ENCODE measurements at regions not wholly inside any gene's neighbourhood (a gene's known extent, or its start where the extent isn't known, plus 50 kb on each side); places are given as distances from the start of the nearest gene placed in this dataset.

GRCh38 chr7:85995101-85995500, 648.6 kb upstream of the GRM3 start:
- no peak for DNase-seq
- H3K27ac ChIP-seq (ENCODE audit: low read length), result no peak overlapping the region
- peaks cover 3% of the 10 kb centered on the region for H3K9me3 ChIP-seq (replicated peaks; ENCODE audit: control insufficient read depth, low read depth, low read length)
- 33% methylated on average over 1 of the region's 3 CpGs for WGBS (ENCODE audit: insufficient coverage)
- H3K36me3 ChIP-seq (ENCODE audit: control insufficient read depth, insufficient read depth, low read length), result no peaks in the 10 kb centered on the region
- H3K4me3 ChIP-seq (ENCODE audit: low read length), result no peak overlapping the region
- H3K4me1 ChIP-seq (ENCODE audit: control insufficient read depth, insufficient read depth, low read length), result no peaks in the 10 kb centered on the region
- H3K27me3 ChIP-seq (ENCODE audit: control insufficient read depth, insufficient read depth, low read length), result no peaks in the 10 kb centered on the region

GRCh38 chr7:85980740-85981139, 663.0 kb upstream of the GRM3 start:
- DNase-seq, result no peak
- Histone ChIP-seq H3K4me1 (ENCODE audit: control insufficient read depth, insufficient read depth, low read length) (no peaks in the 10 kb centered on the region), H3K9me3 (replicated peaks; ENCODE audit: control insufficient read depth, low read depth, low read length) (no peaks in the 10 kb centered on the region), H3K27ac (ENCODE audit: low read length) (no peak overlapping the region), H3K27me3 (ENCODE audit: control insufficient read depth, insufficient read depth, low read length) (no peaks in the 10 kb centered on the region), H3K4me3 (ENCODE audit: low read length) (no peak overlapping the region), H3K36me3 (ENCODE audit: control insufficient read depth, insufficient read depth, low read length) (no peaks in the 10 kb centered on the region)
- WGBS (ENCODE audit: insufficient coverage), result 60% methylated on average over 1 of the region's 1 CpG

- Histone ChIP-seq H3K4me3 (ENCODE audit: low read length) (no peak overlapping the region), H3K27ac (ENCODE audit: low read length) (no peak overlapping the region), H3K36me3 (ENCODE audit: control insufficient read depth, insufficient read depth, low read length) (no peaks in the 10 kb centered on the region), H3K9me3 (replicated peaks; ENCODE audit: control insufficient read depth, low read depth, low read length) (no peaks in the 10 kb centered on the region), H3K4me1 (ENCODE audit: control insufficient read depth, insufficient read depth, low read length) (no peaks in the 10 kb centered on the region), H3K27me3 (ENCODE audit: control insufficient read depth, insufficient read depth, low read length) (no peaks in the 10 kb centered on the region)
- no peak for DNase-seq
- no CpG with 5 or more reads among the region's 1 CpG for WGBS (ENCODE audit: insufficient coverage)
These were observed 669.5 kb upstream of the GRM3 start for GRCh38 chr7:85974176-85974575.

GRCh38 chr7:85972504-85973141, 671.1 kb upstream of the GRM3 start:
- WGBS (ENCODE audit: insufficient coverage), result 89% methylated on average over 9 of the region's 13 CpGs
- no peak for DNase-seq
- H3K9me3 ChIP-seq (replicated peaks; ENCODE audit: control insufficient read depth, low read depth, low read length), result no peaks in the 10 kb centered on the region

GRCh38 chr7:85954961-85955360, 688.7 kb upstream of the GRM3 start:
- WGBS (ENCODE audit: insufficient coverage), result 29% methylated on average over 1 of the region's 3 CpGs
- Histone ChIP-seq H3K4me3 (ENCODE audit: low read length) (no peak overlapping the region), H3K27me3 (ENCODE audit: control insufficient read depth, insufficient read depth, low read length) (no peaks in the 10 kb centered on the region), H3K4me1 (ENCODE audit: control insufficient read depth, insufficient read depth, low read length) (no peaks in the 10 kb centered on the region), H3K36me3 (ENCODE audit: control insufficient read depth, insufficient read depth, low read length) (no peaks in the 10 kb centered on the region), H3K27ac (ENCODE audit: low read length) (no peak overlapping the region), H3K9me3 (replicated peaks; ENCODE audit: control insufficient read depth, low read depth, low read length) (no peaks in the 10 kb centered on the region)
- DNase-seq, result no peak

More at GRCh38 chr7:85972504-85973141, 671.1 kb upstream of the GRM3 start:
- Histone ChIP-seq H3K4me1 (ENCODE audit: control insufficient read depth, insufficient read depth, low read length) (no peaks in the 10 kb centered on the region), H3K4me3 (ENCODE audit: low read length) (no peak overlapping the region), H3K27me3 (ENCODE audit: control insufficient read depth, insufficient read depth, low read length) (no peaks in the 10 kb centered on the region), H3K36me3 (ENCODE audit: control insufficient read depth, insufficient read depth, low read length) (no peaks in the 10 kb centered on the region), H3K27ac (ENCODE audit: low read length) (no peak overlapping the region)

GRCh38 chr7:85950871-85951270, 692.8 kb upstream of the GRM3 start:
- WGBS (ENCODE audit: insufficient coverage), result no CpG with 5 or more reads among the region's 1 CpG
- no peak overlapping the region for H3K4me3 ChIP-seq (ENCODE audit: low read length)
- DNase-seq, result no peak
- H3K4me1 ChIP-seq (ENCODE audit: control insufficient read depth, insufficient read depth, low read length), result no peaks in the 10 kb centered on the region
- H3K9me3 ChIP-seq (replicated peaks; ENCODE audit: control insufficient read depth, low read depth, low read length), result peaks cover 4% of the 10 kb centered on the region
- no peaks in the 10 kb centered on the region for H3K36me3 ChIP-seq (ENCODE audit: control insufficient read depth, insufficient read depth, low read length)
- H3K27ac ChIP-seq (ENCODE audit: low read length), result no peak overlapping the region
- no peaks in the 10 kb centered on the region for H3K27me3 ChIP-seq (ENCODE audit: control insufficient read depth, insufficient read depth, low read length)

DNA sequence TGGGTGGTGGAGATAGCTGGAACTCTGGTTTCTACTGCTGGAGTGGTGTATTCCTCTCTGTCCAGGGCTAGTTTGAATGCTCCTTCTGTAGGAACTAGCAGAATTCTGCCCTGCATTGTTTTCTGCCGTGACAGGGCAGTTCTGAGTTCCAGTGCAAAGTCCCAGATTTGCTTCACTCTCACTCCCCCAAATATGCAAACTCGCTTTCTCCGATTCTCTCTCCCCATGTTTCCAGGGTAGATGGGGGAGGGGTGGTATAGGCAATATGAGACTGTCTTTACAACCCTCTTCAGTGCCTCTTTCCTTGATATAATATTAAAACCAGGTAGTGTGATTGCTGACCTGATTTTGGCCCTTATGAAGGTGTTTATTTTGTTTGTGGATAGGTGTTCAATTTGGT, 693.3 kb upstream of the GRM3 start:
- DNase-seq, result no peak
- H3K9me3 ChIP-seq (replicated peaks; ENCODE audit: control insufficient read depth, low read depth, low read length), result peaks cover 4% of the 10 kb centered on the region
- H3K36me3 ChIP-seq (ENCODE audit: control insufficient read depth, insufficient read depth, low read length), result no peaks in the 10 kb centered on the region
- no peaks in the 10 kb centered on the region for H3K4me1 ChIP-seq (ENCODE audit: control insufficient read depth, insufficient read depth, low read length)
- H3K27me3 ChIP-seq (ENCODE audit: control insufficient read depth, insufficient read depth, low read length), result no peaks in the 10 kb centered on the region
- no peak overlapping the region for H3K27ac ChIP-seq (ENCODE audit: low read length)
- no CpG with 5 or more reads among the region's 3 CpGs for WGBS (ENCODE audit: insufficient coverage)
- no peak overlapping the region for H3K4me3 ChIP-seq (ENCODE audit: low read length)

GRCh38 chr7:85947767-85948166, 695.9 kb upstream of the GRM3 start:
- no peaks in the 10 kb centered on the region for H3K27me3 ChIP-seq (ENCODE audit: control insufficient read depth, insufficient read depth, low read length)
- no peak for DNase-seq
- no peak overlapping the region for H3K27ac ChIP-seq (ENCODE audit: low read length)
- no peaks in the 10 kb centered on the region for H3K36me3 ChIP-seq (ENCODE audit: control insufficient read depth, insufficient read depth, low read length)
- H3K4me3 ChIP-seq (ENCODE audit: low read length), result no peak overlapping the region
- H3K4me1 ChIP-seq (ENCODE audit: control insufficient read depth, insufficient read depth, low read length), result no peaks in the 10 kb centered on the region
- peaks cover 4% of the 10 kb centered on the region for H3K9me3 ChIP-seq (replicated peaks; ENCODE audit: control insufficient read depth, low read depth, low read length)

GRCh38 chr7:85940798-85941197, 702.9 kb upstream of the GRM3 start:
- WGBS (ENCODE audit: insufficient coverage), result no CpG with 5 or more reads among the region's 2 CpGs
- Histone ChIP-seq H3K4me1 (ENCODE audit: control insufficient read depth, insufficient read depth, low read length) (no peaks in the 10 kb centered on the region), H3K27me3 (ENCODE audit: control insufficient read depth, insufficient read depth, low read length) (no peaks in the 10 kb centered on the region), H3K36me3 (ENCODE audit: control insufficient read depth, insufficient read depth, low read length) (no peaks in the 10 kb centered on the region), H3K4me3 (ENCODE audit: low read length) (no peak overlapping the region), H3K27ac (ENCODE audit: low read length) (no peak overlapping the region), H3K9me3 (replicated peaks; ENCODE audit: control insufficient read depth, low read depth, low read length) (no peaks in the 10 kb centered on the region)
- DNase-seq, result no peak

DNA sequence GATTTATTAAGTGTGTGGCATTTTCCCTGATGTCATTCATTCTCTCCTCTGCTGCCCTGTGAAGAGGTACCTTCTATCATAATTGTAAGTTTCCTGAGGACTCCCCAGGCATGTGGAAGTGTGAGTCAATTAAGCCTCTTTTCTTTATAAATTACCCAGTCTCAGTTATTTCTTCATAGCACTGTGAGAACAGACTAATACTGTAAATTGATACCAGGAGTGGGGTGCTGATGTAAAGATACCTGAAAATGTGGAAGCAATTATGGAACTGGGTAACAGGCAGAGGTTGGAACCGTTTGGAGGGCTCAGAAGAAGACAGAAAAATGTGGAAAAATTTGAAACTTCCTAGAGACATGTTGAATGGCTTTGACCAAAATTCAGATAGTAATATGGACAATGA, 711.8 kb upstream of the GRM3 start:
- peaks cover 3% of the 10 kb centered on the region for H3K9me3 ChIP-seq (replicated peaks; ENCODE audit: control insufficient read depth, low read depth, low read length)
- H3K27ac ChIP-seq (ENCODE audit: low read length), result no peak overlapping the region
- no peak for DNase-seq
- H3K4me3 ChIP-seq (ENCODE audit: low read length), result no peak overlapping the region
- no peaks in the 10 kb centered on the region for H3K4me1 ChIP-seq (ENCODE audit: control insufficient read depth, insufficient read depth, low read length)
- H3K27me3 ChIP-seq (ENCODE audit: control insufficient read depth, insufficient read depth, low read length), result no peaks in the 10 kb centered on the region
- H3K36me3 ChIP-seq (ENCODE audit: control insufficient read depth, insufficient read depth, low read length), result no peaks in the 10 kb centered on the region
- WGBS (ENCODE audit: insufficient coverage), result 44% methylated on average over 1 of the region's 1 CpG

GRCh38 chr7:85928500-85928899, 715.2 kb upstream of the GRM3 start:
- H3K4me1 ChIP-seq (ENCODE audit: control insufficient read depth, insufficient read depth, low read length), result no peaks in the 10 kb centered on the region
- WGBS (ENCODE audit: insufficient coverage), result no CpG with 5 or more reads among the region's 2 CpGs
- no peak overlapping the region for H3K4me3 ChIP-seq (ENCODE audit: low read length)
- peaks cover 3% of the 10 kb centered on the region for H3K9me3 ChIP-seq (replicated peaks; ENCODE audit: control insufficient read depth, low read depth, low read length)
- H3K27ac ChIP-seq (ENCODE audit: low read length), result no peak overlapping the region
- no peak for DNase-seq
- H3K36me3 ChIP-seq (ENCODE audit: control insufficient read depth, insufficient read depth, low read length), result no peaks in the 10 kb centered on the region
- H3K27me3 ChIP-seq (ENCODE audit: control insufficient read depth, insufficient read depth, low read length), result no peaks in the 10 kb centered on the region

Data from muscle of leg (tissue), 3 donors.